GM21576 (cell line): ENCODE measurements at regions not wholly inside any gene's neighbourhood (a gene's known extent, or its start where the extent isn't known, plus 50 kb on each side); places are given as distances from the start of the nearest gene placed in this dataset.
"Not testable (repeated sequence)": the region's sequence is repeated elsewhere in the genome, so short reads cannot be mapped to it uniquely, and the experiment has no call there.

Experiments used
- ATAC-seq: cut with Tn5 transposase; IDR thresholded peaks from one replicate; pipeline ENCODE4 v1.9.1; 2021; ENCODE audit warnings: mild to moderate bottlenecking, moderate library complexity; ENCODE audit not compliant: unreplicated experiment

DNA sequence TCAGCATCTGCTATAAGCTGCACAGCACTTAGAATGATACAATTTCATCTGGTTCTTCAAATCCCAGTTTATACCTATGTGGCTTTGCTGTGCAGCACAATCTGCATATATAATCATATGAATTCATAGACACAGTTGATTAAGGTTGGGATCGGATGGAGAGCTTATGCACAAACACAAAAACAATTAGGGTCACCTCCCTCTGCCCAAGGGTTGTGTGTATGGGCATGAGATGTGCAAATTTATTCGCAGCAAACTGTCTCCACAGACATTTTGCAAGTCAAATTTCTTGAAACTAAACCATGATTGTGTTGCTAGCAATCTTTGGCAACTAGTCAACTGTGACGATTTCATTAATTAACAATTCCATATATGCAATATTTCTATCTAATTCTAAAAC lies 955.7 kb downstream of the SORCS3 start:
- no peak for ATAC-seq

DNA sequence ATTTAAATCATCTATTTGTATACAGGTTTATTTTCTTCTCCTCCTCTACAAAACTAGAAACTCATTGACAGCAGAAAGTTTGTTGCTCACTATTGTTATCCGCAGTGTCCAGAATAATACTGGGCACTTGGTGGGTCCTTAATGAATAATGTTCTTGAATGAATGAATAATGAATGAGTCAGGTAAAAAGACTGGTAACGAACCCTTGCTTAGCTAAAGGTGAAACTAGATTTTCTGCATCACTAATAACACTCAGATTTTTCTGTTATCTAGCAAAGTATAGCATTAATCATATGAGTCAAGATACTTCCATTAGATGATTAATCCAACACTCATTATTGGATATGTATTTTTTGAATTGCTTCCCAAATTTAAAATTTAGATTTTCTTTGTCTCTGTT lies 953.2 kb downstream of the SORCS3 start:
- ATAC-seq, result no peak

DNA sequence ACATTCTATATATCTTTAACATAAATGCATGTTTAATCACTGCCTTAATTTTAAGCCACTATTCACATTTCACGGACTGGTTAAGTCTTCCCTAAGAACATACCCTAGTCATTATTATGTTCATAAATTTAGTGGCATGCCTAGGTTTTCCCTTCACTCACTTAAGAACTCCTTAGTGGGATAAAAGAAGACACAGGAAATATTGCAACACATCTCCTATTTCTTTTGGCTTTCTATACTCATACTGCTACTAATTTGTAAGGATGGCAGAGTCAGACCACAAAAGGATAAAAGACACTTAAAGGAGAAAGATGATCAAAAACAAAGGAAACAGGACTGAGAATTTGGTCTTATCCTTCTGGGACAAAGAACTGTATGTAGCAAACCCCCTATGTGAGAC lies 951.4 kb downstream of the SORCS3 start:
- no peak for ATAC-seq

DNA sequence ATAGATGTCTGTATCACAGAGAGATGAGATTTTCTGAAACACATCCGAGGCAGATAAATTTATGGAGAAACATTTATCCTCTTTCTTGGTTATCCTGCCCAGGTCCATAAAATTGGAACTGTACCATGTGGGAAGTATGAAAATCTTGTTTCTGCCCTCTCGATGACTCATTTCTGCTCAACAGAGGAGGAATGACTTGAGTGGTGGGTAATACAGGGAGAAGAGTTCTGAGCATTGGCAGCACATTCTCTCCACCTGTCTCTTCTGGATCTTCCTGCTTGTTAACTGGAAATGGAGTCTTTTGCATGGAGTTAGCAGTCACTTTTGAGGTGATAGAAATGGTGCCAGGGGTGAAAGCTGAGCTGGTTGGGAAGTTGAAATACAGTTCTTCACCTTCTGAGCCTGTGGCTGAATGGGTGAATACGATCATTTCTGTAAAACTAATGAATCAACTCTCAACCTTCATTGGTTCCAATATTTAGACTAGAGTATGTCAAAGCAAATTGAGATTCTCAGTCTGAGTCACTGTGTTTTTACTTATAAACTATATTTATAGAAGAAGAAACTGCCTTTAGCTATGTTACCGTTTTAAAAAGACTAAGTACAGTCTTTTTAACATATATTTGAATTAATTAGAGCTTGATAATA lies 945.5 kb downstream of the SORCS3 start:
- no peak for ATAC-seq

DNA sequence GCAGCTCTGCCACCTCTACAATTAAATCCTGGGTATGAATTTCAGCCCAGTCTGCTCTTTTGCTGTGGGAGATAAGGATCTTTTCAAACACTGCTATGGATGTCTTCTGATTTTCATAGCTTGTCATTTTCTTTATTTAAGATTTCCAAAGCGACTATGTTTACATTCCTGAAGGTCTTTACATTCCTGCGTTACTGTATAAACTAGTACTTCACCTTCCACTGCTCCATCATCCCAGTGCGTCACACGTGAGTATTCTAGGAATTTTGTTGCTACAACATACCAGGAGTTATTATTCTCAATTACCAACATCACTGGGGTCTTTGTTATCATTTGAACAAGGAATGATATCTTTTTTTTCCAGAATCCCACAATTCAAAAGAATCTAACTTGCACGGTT lies 944.7 kb downstream of the SORCS3 start:
- no peak for ATAC-seq

DNA sequence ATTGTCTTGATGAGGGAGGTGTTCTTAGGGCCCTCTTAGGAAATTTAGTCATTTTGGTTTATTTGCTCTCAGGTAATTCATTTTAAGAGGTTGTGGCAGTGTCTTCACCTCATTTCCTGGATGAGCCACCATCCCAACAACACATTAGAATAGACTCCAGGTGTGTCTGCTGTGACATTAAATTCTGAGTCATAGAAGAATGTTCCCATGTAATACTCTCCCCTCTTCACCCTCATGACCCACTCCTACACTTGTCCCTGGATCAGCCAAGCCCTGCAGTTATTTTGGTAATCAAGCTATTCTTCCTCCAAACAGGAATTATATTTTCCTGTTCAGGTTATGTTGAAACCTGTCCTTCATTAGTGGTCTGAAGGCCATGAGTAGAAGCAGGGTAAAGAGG lies 944.1 kb downstream of the SORCS3 start:
- no peak for ATAC-seq

DNA sequence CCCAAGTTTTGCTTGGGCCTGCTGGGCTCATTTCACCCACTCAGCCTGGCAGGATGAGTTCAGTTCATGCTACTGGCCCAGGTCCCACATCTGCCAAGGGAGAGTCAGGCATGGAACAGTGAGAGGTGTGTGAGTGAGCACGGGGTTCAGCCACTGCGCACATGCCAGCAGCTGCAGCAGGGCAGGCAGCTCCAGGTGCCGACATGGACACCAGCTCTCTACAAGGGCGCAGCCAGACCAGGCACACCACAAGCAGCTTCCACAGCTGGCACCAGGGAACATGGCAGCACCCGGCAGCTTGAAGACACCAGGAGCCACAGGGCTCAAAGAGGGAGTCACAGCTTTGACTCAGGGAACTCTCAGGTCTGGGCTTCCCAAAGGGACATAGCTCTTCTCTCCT lies 938.0 kb downstream of the SORCS3 start:
- ATAC-seq, result no peak

DNA sequence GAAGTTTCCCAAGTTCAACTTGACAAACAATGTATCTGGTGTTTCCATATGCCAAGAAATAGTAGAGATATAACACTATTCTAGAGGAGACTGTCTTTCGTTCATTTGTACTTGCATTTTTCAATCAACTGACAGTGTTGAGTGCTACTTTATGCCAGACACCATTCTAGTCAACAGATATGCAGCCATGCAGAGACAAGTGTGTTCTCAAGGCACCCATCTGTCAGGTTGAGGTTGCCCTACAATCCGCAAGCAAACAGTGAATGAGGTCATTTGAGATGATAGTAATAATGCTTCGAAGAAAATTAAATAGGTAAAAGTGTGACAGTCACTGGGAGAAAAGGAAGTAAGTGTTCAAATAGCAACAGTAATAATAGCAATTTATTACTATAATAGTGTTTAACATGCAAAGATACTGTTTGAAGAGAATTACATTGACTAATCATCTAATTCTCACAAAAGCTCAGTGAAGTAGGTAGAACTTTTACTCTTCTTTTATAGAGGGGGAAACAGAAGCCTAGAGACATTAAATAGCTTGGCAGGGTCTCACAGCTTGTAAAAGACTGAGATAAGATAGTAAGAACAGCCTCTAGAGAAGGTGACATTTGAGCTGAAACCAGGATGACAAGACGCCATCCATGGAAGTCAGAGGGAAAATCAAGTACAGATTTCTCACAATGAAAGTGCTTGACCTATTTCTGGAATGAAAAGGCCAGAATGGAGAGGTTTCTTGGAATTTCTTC lies 936.9 kb downstream of the SORCS3 start:
- no peak for ATAC-seq

DNA sequence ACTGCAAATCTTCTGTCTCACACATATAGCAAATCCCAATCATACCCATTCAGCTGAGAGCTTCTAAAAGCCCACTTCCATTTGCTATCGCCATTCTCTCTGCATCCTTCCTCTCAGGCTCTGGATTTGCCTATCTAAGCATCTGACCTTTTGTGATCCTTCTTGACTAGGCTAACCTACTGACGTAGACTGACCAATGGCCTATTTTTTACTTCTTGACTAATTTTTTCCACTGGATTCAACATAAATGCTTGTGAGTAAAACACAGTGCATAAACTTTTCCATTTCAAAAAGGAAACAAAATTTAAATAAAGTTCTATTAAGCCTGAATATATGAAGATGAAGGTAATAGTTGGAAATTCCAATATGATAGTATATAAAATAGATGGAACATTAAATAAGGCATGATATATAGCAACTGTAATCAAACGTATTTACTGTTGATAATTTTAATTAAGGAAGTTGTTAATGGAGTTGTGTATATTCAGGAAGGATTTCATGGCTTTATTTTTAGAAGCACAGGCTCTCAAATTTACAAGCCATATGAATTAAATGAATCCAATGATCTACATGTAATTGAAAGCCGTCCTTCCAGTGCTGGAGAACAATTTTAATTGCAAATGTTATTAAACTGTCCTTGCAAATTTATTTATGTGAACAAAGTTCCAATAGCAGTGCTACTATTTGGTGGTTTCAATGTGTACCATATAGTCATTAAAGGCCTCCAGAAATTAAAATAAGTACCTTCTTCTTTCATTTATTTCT lies 918.4 kb downstream of the SORCS3 start:
- no peak for ATAC-seq

DNA sequence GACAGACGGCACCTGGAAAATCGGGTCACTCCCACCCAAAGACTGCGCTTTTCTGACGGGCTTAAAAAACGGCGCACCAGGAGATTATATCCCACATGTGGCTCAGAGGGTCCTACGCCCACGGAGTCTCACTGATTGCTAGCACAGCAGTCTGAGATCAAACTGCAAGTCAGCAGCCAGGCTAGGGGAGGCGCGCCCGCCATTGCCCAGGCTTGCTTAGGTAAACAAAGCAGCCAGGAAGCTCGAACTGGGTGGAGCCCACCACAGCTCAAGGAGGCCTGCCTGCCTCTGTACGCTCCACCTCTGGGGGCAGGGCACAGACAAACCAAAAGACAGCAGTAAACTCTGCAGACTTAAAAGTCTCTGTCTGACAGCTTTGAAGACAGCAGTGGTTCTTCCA lies 909.4 kb downstream of the SORCS3 start:
- ATAC-seq, result not testable (repeated sequence)

DNA sequence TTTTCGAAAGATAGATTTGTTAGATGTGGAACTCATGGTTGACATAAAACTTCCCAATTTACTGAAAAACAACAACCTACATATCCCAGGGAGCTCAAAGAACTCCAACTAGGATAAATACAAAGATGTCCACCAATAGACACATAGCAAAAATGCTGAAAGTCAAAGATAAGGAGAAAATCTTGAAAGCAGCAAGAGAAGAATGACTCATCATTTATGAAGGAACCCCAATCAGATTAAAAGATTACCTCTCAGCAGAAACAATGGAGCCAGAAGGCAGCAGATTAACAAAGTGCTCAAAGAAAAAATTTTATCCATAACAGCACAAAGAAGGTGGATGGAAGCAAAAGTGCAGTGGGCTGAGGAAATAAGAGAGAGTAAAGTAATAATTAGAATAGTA lies 908.6 kb downstream of the SORCS3 start:
- ATAC-seq, result no peak

DNA sequence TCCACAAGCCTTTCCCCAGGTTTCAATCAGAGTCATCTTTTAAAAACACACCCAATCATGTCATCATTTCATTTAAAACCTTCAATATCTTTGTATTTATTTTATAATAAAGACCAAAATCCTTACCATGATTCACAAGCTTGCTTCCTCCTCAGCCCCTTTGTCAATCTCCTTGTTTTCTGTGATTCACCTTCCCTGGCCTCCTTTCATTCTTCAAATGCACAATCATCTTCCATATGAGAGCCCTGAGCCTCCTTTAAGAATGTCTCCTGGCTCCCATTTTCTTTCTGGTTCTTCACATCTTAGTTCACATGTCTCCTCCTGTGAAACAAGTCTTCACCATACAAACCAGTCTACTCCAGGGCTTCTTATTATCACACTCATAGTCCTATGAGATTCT lies 904.0 kb downstream of the SORCS3 start:
- ATAC-seq, result no peak

DNA sequence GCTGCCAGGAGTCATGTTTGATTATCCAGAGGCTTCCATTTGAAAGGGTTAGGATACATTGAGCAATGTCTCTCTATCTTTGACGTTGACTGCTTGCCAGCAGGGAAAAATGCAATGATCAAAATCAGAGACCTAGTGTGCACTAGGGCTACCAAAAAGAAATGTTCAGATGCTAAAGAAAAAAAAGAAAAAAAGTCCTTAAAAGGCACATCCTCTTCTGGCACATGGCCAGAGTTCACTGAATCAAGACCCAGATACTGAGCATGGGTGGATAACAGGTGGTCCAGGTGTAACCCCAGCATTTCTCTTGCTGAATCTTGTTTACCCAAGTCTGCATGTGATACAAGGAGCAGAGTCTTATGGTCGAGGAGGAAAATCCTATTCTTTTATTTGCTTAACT lies 899.3 kb downstream of the SORCS3 start:
- no peak for ATAC-seq

DNA sequence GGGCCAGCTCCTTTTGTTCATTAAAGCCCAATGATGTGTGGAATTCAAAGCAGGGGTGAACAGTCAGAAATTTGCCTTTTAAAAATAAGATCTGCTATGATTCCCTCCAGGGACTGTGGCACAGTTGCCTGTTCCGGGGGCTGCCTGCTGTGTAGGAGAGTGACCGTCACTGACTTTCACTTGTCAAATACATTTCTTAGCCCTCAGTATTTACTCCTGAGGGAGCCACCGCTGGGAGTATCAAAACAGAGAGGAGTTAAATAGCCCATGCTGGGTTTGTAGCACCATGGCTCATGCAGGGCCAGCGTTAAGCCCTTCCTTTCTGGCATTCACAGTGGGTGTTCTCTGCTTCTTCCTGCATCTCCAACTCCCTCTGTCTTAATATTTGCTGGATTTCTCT lies 897.8 kb downstream of the SORCS3 start:
- no peak for ATAC-seq

DNA sequence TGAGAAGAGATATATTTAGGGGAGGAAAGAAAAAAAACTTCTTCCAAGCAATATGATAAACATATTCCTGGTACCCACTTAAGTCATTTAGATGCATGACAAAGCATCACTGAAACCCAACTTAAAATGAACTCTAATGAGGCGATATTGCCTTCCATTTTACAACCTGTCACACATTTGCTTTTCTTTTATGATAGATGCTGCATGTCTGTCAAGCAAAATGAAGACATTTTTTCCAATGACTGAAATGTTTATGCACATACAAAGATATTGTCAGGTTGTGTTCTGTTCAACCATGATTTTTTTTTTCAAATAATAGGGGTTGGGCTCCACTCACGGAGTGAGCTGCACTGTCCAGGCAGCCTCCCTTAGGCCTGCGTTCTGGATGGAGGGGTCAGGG lies 894.4 kb downstream of the SORCS3 start:
- ATAC-seq, result no peak

DNA sequence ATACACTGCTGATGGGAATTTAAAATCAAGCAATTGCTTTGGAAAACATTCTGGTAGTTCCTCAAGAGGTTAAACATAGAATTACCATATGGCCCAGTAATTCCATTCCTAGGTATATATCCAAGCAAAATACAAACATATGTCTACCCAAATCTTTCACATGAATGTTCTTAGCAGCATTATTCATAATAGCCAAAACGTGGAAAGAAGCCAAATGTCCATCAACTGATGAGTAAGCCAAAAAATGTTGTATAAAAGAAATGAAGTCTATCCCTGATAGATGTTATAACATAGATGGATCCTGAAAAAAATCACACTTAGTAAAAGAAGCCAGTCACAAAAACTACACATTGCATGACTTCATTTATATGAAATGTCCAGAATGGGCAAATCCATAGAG lies 893.0 kb downstream of the SORCS3 start:
- ATAC-seq, result no peak

DNA sequence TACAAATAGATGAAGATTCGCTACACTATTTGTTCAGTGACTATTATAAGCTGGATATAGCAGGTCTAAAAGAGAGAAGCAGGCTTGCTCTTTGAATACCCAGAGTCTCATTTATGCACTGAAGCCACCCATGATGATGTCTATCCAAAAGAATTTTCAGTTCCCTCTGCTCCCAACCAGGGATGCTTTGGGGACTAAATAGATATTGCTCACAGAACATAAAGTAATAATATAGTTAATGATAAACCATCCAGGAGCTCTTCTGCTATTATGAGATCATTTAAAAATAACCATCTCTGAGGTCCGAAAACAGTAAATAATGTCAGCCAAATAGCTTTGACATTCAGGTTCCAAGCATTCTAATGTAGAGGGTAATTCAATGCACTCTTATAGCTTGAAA lies 875.4 kb downstream of the SORCS3 start:
- ATAC-seq, result no peak

DNA sequence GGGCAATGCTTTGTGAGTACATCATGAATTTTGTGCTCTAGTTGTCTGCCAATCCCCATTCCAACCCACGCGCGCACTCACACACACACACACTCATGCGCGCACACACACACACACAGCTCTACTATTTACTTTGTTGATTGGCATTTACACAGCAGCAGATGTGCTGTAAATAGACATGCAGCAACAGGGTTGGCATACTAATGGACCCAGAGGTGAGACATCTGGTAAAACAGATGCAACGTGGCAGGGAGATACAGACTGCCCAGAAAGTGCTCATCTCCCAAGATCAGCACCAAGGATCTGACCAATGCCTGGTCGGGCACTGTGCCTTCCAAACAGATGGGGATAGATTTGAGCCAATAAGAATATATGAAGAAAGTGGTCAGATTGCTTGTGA lies 873.0 kb downstream of the SORCS3 start:
- ATAC-seq, result no peak

DNA sequence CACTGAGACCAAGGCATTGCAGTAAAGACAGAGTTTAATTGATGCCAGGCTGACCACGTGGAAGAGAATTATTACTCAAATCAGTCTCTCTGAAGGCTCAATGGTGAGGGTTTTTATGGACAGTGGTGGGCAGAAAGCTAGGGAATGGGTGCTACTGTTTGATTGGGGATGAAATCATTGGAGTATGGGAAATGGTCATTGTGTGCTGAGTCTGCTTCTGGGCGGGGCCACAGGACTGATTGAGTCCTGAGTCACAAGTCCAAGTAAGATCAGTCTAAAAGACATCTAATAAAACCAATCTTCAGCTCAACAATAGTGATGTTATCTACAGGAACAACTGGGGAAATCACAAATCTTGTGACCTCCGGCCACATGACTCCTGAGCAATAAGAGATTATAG lies 868.4 kb downstream of the SORCS3 start:
- no peak for ATAC-seq

DNA sequence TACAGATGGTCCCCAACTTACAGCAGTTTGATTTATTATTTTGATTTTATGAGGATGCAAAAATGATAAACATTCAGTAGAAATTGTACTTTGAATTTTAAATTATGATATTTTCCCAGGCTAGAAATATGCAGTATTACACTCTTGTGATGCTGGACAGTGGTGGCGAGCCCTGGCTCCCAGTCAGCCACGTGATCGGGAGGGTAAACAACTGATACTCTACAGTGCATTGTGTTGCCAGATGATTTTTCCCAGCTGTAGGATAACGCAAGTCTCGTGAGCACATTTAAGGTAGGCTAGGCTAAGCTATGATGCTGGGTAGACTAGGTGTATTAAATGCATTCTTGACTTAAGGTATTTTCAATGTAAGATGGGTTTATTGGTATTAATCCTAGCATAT lies 865.2 kb downstream of the SORCS3 start:
- no peak for ATAC-seq

DNA sequence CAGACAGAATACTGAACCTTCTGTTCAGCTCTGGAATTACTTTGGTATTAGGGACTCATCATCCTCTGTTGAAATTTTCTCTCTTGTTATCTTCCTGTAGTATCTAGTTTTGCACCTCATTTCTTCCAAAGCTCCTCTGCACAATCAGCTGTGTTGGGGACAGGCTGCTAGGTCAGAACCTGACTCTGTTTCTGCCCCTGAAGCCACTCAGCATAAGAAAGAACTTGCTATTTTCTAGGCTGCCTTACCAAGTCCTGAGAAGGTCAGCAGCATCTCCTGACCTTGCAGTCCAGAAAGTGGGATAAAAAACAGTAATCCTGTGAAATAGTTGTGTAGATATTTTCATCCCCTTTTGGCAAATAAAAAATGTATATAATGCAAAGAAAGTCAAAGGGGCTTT lies 862.6 kb downstream of the SORCS3 start:
- no peak for ATAC-seq

DNA sequence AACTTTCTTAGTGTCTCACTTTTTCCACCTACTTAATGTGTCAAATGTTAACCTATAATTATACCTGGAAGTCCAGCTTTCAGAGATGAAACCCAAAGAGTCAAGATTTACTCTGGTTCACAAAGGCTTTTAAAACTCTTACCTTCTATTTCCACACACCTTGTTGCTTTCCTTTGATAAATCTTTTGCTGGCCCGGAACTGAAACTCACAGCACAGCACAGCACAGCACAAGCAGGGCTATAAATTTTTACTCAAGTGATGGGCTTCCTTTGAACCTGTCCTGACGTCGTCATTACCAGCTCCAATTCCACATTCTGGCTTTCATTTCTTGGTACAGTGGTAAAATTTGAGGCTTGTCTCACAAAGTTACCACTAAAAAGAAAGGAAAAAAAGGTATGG lies 861.0 kb downstream of the SORCS3 start:
- no peak for ATAC-seq
